A549 (cell line): ENCODE measurements at regions not wholly inside any gene's neighbourhood (a gene's known extent, or its start where the extent isn't known, plus 50 kb on each side); places are given as distances from the start of the nearest gene placed in this dataset.

Source experiments
- BCL3 ChIP-seq: fragments of >200 bp; sonication (Bioruptor Twin); formaldehyde crosslinking; IDR thresholded peaks from 3 replicates; pipeline ENCODE4 v1.6.1; 2016
- CBX8 ChIP-seq: fragments of 200-600 bp; sonication (generic); IDR thresholded peaks from 2 replicates; pipeline ENCODE4 v1.6.1; 2016
- CHD4 ChIP-seq: fragments of 200-600 bp; sonication (generic); IDR thresholded peaks from 2 replicates; pipeline ENCODE4 v1.6.1; 2016; ENCODE audit warnings: antibody characterized with exemption, mild to moderate bottlenecking, borderline replicate concordance
- CTCF ChIP-seq: fragments of >200 bp; sonication (Bioruptor Twin); formaldehyde crosslinking; IDR thresholded peaks from 3 replicates; pipeline ENCODE4 v1.5.1; 2016
- JUN ChIP-seq, 2 experiments: fragments of >200 bp; sonication (Bioruptor Twin); formaldehyde crosslinking; IDR thresholded peaks; 2 replicates in 1 of 2; 3 replicates in 1 of 2; pipeline ENCODE4 v1.6.1; 2016 to 2017
- MAFK ChIP-seq: fragments of 450-650 bp; IDR thresholded peaks from 2 replicates; pipeline ENCODE4 v1.6.1; 2014; ENCODE audit not compliant: partially characterized antibody
- NR3C1 ChIP-seq: fragments of >200 bp; sonication (Bioruptor Twin); formaldehyde crosslinking; IDR thresholded peaks from 3 replicates; pipeline ENCODE4 v1.6.1; 2017
- PHF8 ChIP-seq: fragments of 200-600 bp; sonication (generic); IDR thresholded peaks from 2 replicates; pipeline ENCODE4 v1.6.1; 2016; ENCODE audit warnings: low read depth, mild to moderate bottlenecking, antibody characterized with exemption, moderate library complexity, borderline replicate concordance
- SMC3 ChIP-seq: fragments of >200 bp; sonication (Bioruptor Twin); formaldehyde crosslinking; IDR thresholded peaks from 3 replicates; pipeline ENCODE4 v1.6.1; 2018; ENCODE audit warnings: inconsistent platforms
- ZFP36 ChIP-seq: fragments of 450-650 bp; IDR thresholded peaks from 2 replicates; pipeline ENCODE4 v1.6.1; 2014; ENCODE audit warnings: borderline replicate concordance; ENCODE audit not compliant: partially characterized antibody
- TF ChIP-seq, protein P1 (sequence below): fragments of >200 bp; sonication (Bioruptor Twin); formaldehyde crosslinking; IDR thresholded peaks from 2 replicates; pipeline ENCODE4 v1.6.1; 2016
- TF ChIP-seq, protein P2 (sequence below): fragments of 150-350 bp; IDR thresholded peaks from 2 replicates; pipeline ENCODE4 v1.6.1; 2014; ENCODE audit warnings: low read depth, mild to moderate bottlenecking, low read length

- no peak for TF ChIP-seq MAFK
- no peak for TF ChIP-seq CBX8
- TF ChIP-seq CTCF = no peak
- no peak for TF ChIP-seq JUN (IDR thresholded peaks at IDR 0.05)
- TF ChIP-seq BCL3 = no peak
- no peak for TF ChIP-seq CHD4
- TF ChIP-seq PHF8 = no peak
- TF ChIP-seq, protein P1, sequence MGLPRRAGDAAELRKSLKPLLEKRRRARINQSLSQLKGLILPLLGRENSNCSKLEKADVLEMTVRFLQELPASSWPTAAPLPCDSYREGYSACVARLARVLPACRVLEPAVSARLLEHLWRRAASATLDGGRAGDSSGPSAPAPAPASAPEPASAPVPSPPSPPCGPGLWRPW = no peak
- TF ChIP-seq, protein P2, sequence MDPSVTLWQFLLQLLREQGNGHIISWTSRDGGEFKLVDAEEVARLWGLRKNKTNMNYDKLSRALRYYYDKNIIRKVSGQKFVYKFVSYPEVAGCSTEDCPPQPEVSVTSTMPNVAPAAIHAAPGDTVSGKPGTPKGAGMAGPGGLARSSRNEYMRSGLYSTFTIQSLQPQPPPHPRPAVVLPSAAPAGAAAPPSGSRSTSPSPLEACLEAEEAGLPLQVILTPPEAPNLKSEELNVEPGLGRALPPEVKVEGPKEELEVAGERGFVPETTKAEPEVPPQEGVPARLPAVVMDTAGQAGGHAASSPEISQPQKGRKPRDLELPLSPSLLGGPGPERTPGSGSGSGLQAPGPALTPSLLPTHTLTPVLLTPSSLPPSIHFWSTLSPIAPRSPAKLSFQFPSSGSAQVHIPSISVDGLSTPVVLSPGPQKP = no peak
- TF ChIP-seq ZFP36 = no peak
- TF ChIP-seq NR3C1 = no peak
- no peak for TF ChIP-seq SMC3
Measured at GRCh38 chr14:62308891-62309290, 546.7 kb downstream of the SNAPC1 start.
